IMR-90 (cell line): ENCODE measurements at regions not wholly inside any gene's neighbourhood (a gene's known extent, or its start where the extent isn't known, plus 50 kb on each side); places are given as distances from the start of the nearest gene placed in this dataset.

Source experiments
- ATAC-seq: fragments of 200-7000 bp; cut with Tn5 transposase; 2 replicates; pipeline ENCODE4 v1.9.1; 2020; ENCODE audit warnings: low read depth, mild to moderate bottlenecking, moderate library complexity
- BruUV-seq: library from RNA; stranded (reverse); fragments of 400-500 nt; replicated peaks from 2 replicates; lab custom pipeline; 2021; lab: Mats Ljungman, UMichigan
- CTCF ChIA-PET: fragments of 300-600 bp; formaldehyde crosslinking; extraction: SDS; loops from one replicate; lab custom pipeline; 2021; ENCODE audit warnings: antibody characterized with exemption; lab: Yijun Ruan, JAX
- POLR2A ChIA-PET: fragments of 300-600 bp; sonication (Branson Sonifier 250); formaldehyde crosslinking; loops from one replicate; lab custom pipeline; 2022; ENCODE audit warnings: antibody characterized with exemption; ENCODE audit not compliant: unreplicated experiment; lab: Charles Lee
- DNase-seq: peaks from one replicate; pipeline ENCODE4 v3.0.0; 2013
- H2AFZ ChIP-seq: replicated peaks from 2 replicates; pipeline ENCODE3; 2013; ENCODE audit warnings: low read length, mild to moderate bottlenecking; ENCODE audit not compliant: poor library complexity
- H2AK5ac ChIP-seq: 2 replicates; pipeline ENCODE4 v1.6.1; 2013; ENCODE audit warnings: low read depth, low read length, inconsistent platforms
- H2AK9ac ChIP-seq: replicated peaks from 2 replicates; pipeline ENCODE3; 2013; ENCODE audit warnings: mild to moderate bottlenecking, low read depth, low read length, moderate library complexity; ENCODE audit not compliant: poor library complexity
- H2BK120ac ChIP-seq: 2 replicates; pipeline ENCODE4 v1.6.1; 2013; ENCODE audit warnings: low read depth, low read length, inconsistent platforms
- H2BK15ac ChIP-seq: 3 replicates; pipeline ENCODE4 v1.6.1; 2013; ENCODE audit warnings: low read depth, low read length, inconsistent platforms
- H2BK20ac ChIP-seq: 2 replicates; pipeline ENCODE4 v1.6.1; 2013; ENCODE audit warnings: low read depth, mild to moderate bottlenecking, inconsistent platforms, low read length, moderate library complexity
- H2BK5ac ChIP-seq: 2 replicates; pipeline ENCODE4 v1.6.1; 2013; ENCODE audit warnings: mild to moderate bottlenecking, low read depth, low read length, inconsistent platforms; ENCODE audit not compliant: poor library complexity, severe bottlenecking
- H3K14ac ChIP-seq: replicated peaks from 2 replicates; pipeline ENCODE4 v1.6.1; 2013; ENCODE audit warnings: low read depth, low read length, inconsistent platforms
- H3K18ac ChIP-seq: 2 replicates; pipeline ENCODE4 v1.6.1; 2013; ENCODE audit warnings: low read depth, low read length, control low read depth
- H3K23ac ChIP-seq: 2 replicates; pipeline ENCODE4 v1.6.1; 2013; ENCODE audit warnings: low read depth, low read length, inconsistent platforms
- H3K27ac ChIP-seq: 2 replicates; pipeline ENCODE4 v1.5.1; 2013; ENCODE audit warnings: mild to moderate bottlenecking, control low read depth, low read length; ENCODE audit not compliant: insufficient read depth
- H3K27me3 ChIP-seq: 2 replicates; pipeline ENCODE4 v1.6.1; 2013; ENCODE audit warnings: low read length; ENCODE audit not compliant: control insufficient read depth, insufficient read depth
- H3K36me3 ChIP-seq: 2 replicates; pipeline ENCODE4 v1.6.1; 2013; ENCODE audit warnings: low read length, mixed read lengths; ENCODE audit not compliant: control insufficient read depth, insufficient read depth
- H3K4ac ChIP-seq: 2 replicates; pipeline ENCODE4 v1.6.1; 2013; ENCODE audit warnings: low read depth, low read length, inconsistent platforms
- H3K4me1 ChIP-seq: 2 replicates; pipeline ENCODE4 v1.6.1; 2013; ENCODE audit warnings: low read length, mixed read lengths; ENCODE audit not compliant: control insufficient read depth, insufficient read depth
- H3K4me2 ChIP-seq: 2 replicates; pipeline ENCODE4 v1.6.1; 2013; ENCODE audit warnings: low read depth, mild to moderate bottlenecking, control low read depth, low read length, moderate library complexity
- H3K4me3 ChIP-seq: 2 replicates; pipeline ENCODE4 v1.5.1; 2013; ENCODE audit warnings: low read depth, mild to moderate bottlenecking, control low read depth, low read length, moderate library complexity; ENCODE audit not compliant: insufficient read depth
- H3K56ac ChIP-seq: 2 replicates; pipeline ENCODE4 v1.6.1; 2013; ENCODE audit warnings: low read length, inconsistent platforms; ENCODE audit not compliant: insufficient read depth; ENCODE audit errors: extremely low read depth
- H3K79me1 ChIP-seq, 2 experiments: 2 replicates each; pipeline ENCODE4 v1.6.1; 2013; ENCODE audit warnings: low read length in 2 of 2, inconsistent platforms in 1 of 2, low read depth in 1 of 2
- H3K9ac ChIP-seq: 2 replicates; pipeline ENCODE4 v1.6.1; 2013; ENCODE audit warnings: low read depth, low read length, control low read depth
- H3K9me1 ChIP-seq: 2 replicates; pipeline ENCODE4 v1.6.1; 2013; ENCODE audit warnings: low read length, inconsistent platforms; ENCODE audit not compliant: insufficient read depth
- H3K9me3 ChIP-seq: 2 replicates; pipeline ENCODE4 v1.6.1; 2013; ENCODE audit warnings: low read length; ENCODE audit not compliant: control insufficient read depth, insufficient read depth
- H4K20me1 ChIP-seq: 2 replicates; pipeline ENCODE4 v1.6.1; 2013; ENCODE audit warnings: low read length, inconsistent platforms; ENCODE audit not compliant: insufficient read depth
- H4K5ac ChIP-seq: 2 replicates; pipeline ENCODE4 v1.6.1; 2013; ENCODE audit warnings: mild to moderate bottlenecking, low read depth, low read length, control low read depth
- H4K8ac ChIP-seq, 2 experiments: 2 replicates each; pipeline ENCODE4 v1.6.1; 2013; ENCODE audit warnings: low read depth in 2 of 2, low read length in 2 of 2, control low read depth in 1 of 2, inconsistent platforms in 1 of 2
- H4K91ac ChIP-seq: 2 replicates; pipeline ENCODE4 v1.6.1; 2013; ENCODE audit warnings: low read depth, low read length, inconsistent platforms; ENCODE audit not compliant: insufficient read depth
- RAD21 ChIP-seq: IDR thresholded peaks from 2 replicates; pipeline ENCODE4 v1.6.1; 2012; ENCODE audit warnings: low read length, improper control_type of control experiment
- WGBS, 2 experiments: methylation state at CpG; one replicate each; pipeline versions ENCODE4 v1.1.5 to v1.1.7; 2013; ENCODE audit warnings: missing lambda C conversion rate in 2 of 2; ENCODE audit not compliant: insufficient read length in 1 of 2; ENCODE audit errors: extremely low coverage in 2 of 2; 5-methylcytosine and 5-hydroxymethylcytosine counted together
- dilution Hi-C: fragments of 300-500 bp; cut with HindIII; formaldehyde crosslinking; loops from one replicate; pipeline ENCODE4 v1.14.3; 2018; ENCODE audit warnings: low sequenced_read_pairs; ENCODE audit not compliant: unreplicated experiment
- in situ Hi-C: fragments of 300-500 bp; cut with MboI; formaldehyde crosslinking; loops from 3 replicates; pipeline ENCODE4 v1.14.3; 2019; ENCODE audit warnings: low sequenced_read_pairs, inconsistent platforms, mixed read lengths
- intact Hi-C: fragments of 100-400 bp; cut with micrococcal nuclease; formaldehyde crosslinking; loops from 2 replicates; pipeline ENCODE4 v1.10.0; 2022

GRCh38 chr6:149131891-149132290, 185.6 kb upstream of the TAB2 start:
- Histone ChIP-seq H3K4me3 (no peak overlapping the region), H3K27me3 (peaks cover 7% of the 10 kb centered on the region), H2BK5ac (no peak overlapping the region), H4K5ac (no peak overlapping the region), H2AFZ (no peak overlapping the region), H3K18ac (no peak overlapping the region), H2AK9ac (no peak overlapping the region), H3K23ac (no peak overlapping the region), H2BK120ac (no peak overlapping the region), H3K9me3 (no peaks in the 10 kb centered on the region), H3K36me3 (no peaks in the 10 kb centered on the region), H3K56ac (no peak overlapping the region), H3K79me1 (no peaks in the 10 kb centered on the region), H4K91ac (no peak overlapping the region), H2AK5ac (no peak overlapping the region), H4K20me1 (no peaks in the 10 kb centered on the region), H3K9ac (no peak overlapping the region), H3K4me2 (no peak overlapping the region), H3K14ac (no peak overlapping the region), H3K4ac (no peak overlapping the region), H3K27ac (no peak overlapping the region), H2BK15ac (no peak overlapping the region), H3K9me1 (no peaks in the 10 kb centered on the region), H2BK20ac (no peak overlapping the region), H4K8ac (no peak overlapping the region), H3K4me1 (peaks cover 6% of the 10 kb centered on the region)
- in situ Hi-C loops: no loop called here
- CTCF ChIA-PET: no interaction called here
- intact Hi-C loops: no loop called here
- DNase-seq (no peak), ATAC-seq (no peak)
- BruUV-seq: no TSS peak
- WGBS, 2 experiments: 58% methylated on average over 2 of the region's 4 CpGs; no CpG with 5 or more reads in 1 of the 2 experiments
- POLR2A ChIA-PET: no interaction called here
- TF ChIP-seq RAD21: no peak
- dilution Hi-C loops: no loop called here
